ENCODE measurements at regions not wholly inside any gene's neighbourhood (a gene's known extent, or its start where the extent isn't known, plus 50 kb on each side); places are given as distances from the start of the nearest gene placed in this dataset.

DNA sequence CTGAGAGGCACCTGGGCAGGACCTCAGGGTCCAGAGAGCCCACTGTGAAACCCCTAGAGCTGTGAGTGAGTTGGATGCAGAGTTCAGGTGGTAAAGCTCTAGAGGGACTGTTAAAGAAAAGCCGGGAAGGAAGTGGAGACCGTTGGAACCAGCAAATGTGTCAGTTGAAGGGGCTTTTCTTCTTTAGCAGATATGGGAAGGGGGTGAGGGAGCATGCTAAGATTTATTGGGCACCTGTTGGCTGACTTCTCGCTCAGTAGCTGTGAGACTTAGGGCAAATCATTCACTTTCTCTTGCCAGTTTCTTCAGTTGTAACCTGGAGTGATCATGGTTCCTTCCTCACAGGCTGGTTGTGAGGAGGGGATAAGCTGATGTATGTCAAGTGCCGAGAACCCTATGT, 287.7 kb downstream of the DHX35 start:
- no peak for TF ChIP-seq POLR2A (IDR thresholded peaks at IDR 0.05)
- TF ChIP-seq, protein P1, sequence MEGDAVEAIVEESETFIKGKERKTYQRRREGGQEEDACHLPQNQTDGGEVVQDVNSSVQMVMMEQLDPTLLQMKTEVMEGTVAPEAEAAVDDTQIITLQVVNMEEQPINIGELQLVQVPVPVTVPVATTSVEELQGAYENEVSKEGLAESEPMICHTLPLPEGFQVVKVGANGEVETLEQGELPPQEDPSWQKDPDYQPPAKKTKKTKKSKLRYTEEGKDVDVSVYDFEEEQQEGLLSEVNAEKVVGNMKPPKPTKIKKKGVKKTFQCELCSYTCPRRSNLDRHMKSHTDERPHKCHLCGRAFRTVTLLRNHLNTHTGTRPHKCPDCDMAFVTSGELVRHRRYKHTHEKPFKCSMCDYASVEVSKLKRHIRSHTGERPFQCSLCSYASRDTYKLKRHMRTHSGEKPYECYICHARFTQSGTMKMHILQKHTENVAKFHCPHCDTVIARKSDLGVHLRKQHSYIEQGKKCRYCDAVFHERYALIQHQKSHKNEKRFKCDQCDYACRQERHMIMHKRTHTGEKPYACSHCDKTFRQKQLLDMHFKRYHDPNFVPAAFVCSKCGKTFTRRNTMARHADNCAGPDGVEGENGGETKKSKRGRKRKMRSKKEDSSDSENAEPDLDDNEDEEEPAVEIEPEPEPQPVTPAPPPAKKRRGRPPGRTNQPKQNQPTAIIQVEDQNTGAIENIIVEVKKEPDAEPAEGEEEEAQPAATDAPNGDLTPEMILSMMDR (IDR thresholded peaks at IDR 0.05), result no peak
